GM18951 (cell line): ENCODE measurements at regions not wholly inside any gene's neighbourhood (a gene's known extent, or its start where the extent isn't known, plus 50 kb on each side); places are given as distances from the start of the nearest gene placed in this dataset.

Experiments used
- POLR2A ChIP-seq: IDR thresholded peaks from 4 replicates; pipeline ENCODE4 v1.6.1; 2011; ENCODE audit warnings: mild to moderate bottlenecking; ENCODE audit not compliant: insufficient read length, insufficient read depth; ENCODE audit errors: extremely low read depth
- in situ Hi-C: fragments of 300-500 bp; cut with MboI; formaldehyde crosslinking; loops from one replicate; pipeline ENCODE4 v1.12.0; 2022; ENCODE audit warnings: low sequenced_read_pairs, mixed read lengths, inconsistent platforms; ENCODE audit not compliant: unreplicated experiment

GRCh38 chr3:106908181-106908938 is 468.9 kb upstream of the CCDC54 start:
- in situ Hi-C loops: no loop called here
- TF ChIP-seq POLR2A: no peak

- TF ChIP-seq POLR2A: no peak
- in situ Hi-C loops: no loop called here
Measured at GRCh38 chr3:106913111-106913698, 464.0 kb upstream of the CCDC54 start.

- TF ChIP-seq POLR2A: no peak
- in situ Hi-C loops: no loop called here
Measured at GRCh38 chr3:106913966-106914365, 463.3 kb upstream of the CCDC54 start.

GRCh38 chr3:106920609-106921008 is 456.6 kb upstream of the CCDC54 start:
- no peak for TF ChIP-seq POLR2A
- in situ Hi-C loops: no loop called here

GRCh38 chr3:106929081-106929480 is 448.2 kb upstream of the CCDC54 start:
- in situ Hi-C loops: no loop called here
- TF ChIP-seq POLR2A: no peak

- no peak for TF ChIP-seq POLR2A
- in situ Hi-C loops: no loop called here
Measured at GRCh38 chr3:106930086-106930485, 447.2 kb upstream of the CCDC54 start.

GRCh38 chr3:106931904-106932303 is 445.3 kb upstream of the CCDC54 start:
- in situ Hi-C loops: no loop called here
- TF ChIP-seq POLR2A: no peak

GRCh38 chr3:106936337-106936736 is 440.9 kb upstream of the CCDC54 start:
- TF ChIP-seq POLR2A: no peak
- in situ Hi-C loops: no loop called here

GRCh38 chr3:106942051-106942450 is 435.2 kb upstream of the CCDC54 start:
- no peak for TF ChIP-seq POLR2A
- in situ Hi-C loops: no loop called here

- no peak for TF ChIP-seq POLR2A
- in situ Hi-C loops: no loop called here
Measured at GRCh38 chr3:106943071-106943470, 434.2 kb upstream of the CCDC54 start.

GRCh38 chr3:106945435-106945834 is 431.8 kb upstream of the CCDC54 start:
- in situ Hi-C loops: no loop called here
- no peak for TF ChIP-seq POLR2A

- in situ Hi-C loops: no loop called here
- no peak for TF ChIP-seq POLR2A
Measured at GRCh38 chr3:106946866-106947265, 430.4 kb upstream of the CCDC54 start.

- in situ Hi-C loops: no loop called here
- no peak for TF ChIP-seq POLR2A
Measured at GRCh38 chr3:106957029-106957428, 420.2 kb upstream of the CCDC54 start.

- TF ChIP-seq POLR2A: no peak
- in situ Hi-C loops: no loop called here
Measured at GRCh38 chr3:106962993-106963392, 414.2 kb upstream of the CCDC54 start.

- in situ Hi-C loops: no loop called here
- no peak for TF ChIP-seq POLR2A
Measured at GRCh38 chr3:106963442-106963841, 413.8 kb upstream of the CCDC54 start.

- no peak for TF ChIP-seq POLR2A
- in situ Hi-C loops: no loop called here
Measured at GRCh38 chr3:106965307-106965706, 411.9 kb upstream of the CCDC54 start.
